GM20000 (cell line): ENCODE measurements at regions not wholly inside any gene's neighbourhood (a gene's known extent, or its start where the extent isn't known, plus 50 kb on each side); places are given as distances from the start of the nearest gene placed in this dataset.

Source experiments
- DNase-seq: peaks from one replicate; pipeline ENCODE4 v3.0.0; 2012; ENCODE audit warnings: low spot score
- CTCF ChIP-seq: IDR thresholded peaks from 2 replicates; pipeline ENCODE4 v1.5.1; 2012; ENCODE audit warnings: mild to moderate bottlenecking, control low read depth; ENCODE audit errors: extremely low read depth, missing control alignments

- TF ChIP-seq CTCF = no peak
- DNase-seq = no peak
Measured at GRCh38 chr4:156217236-156217635, 263.6 kb upstream of the CTSO start.

- no peak for TF ChIP-seq CTCF
- peak; percentile 27 for DNase-seq
Measured at GRCh38 chr4:156201050-156201449, 247.4 kb upstream of the CTSO start.

GRCh38 chr4:156198511-156198910 is 244.8 kb upstream of the CTSO start:
- TF ChIP-seq CTCF = no peak
- DNase-seq = no peak

- no peak for DNase-seq
- TF ChIP-seq CTCF = no peak
Measured at GRCh38 chr4:156197216-156197615, 243.6 kb upstream of the CTSO start.

GRCh38 chr4:156196722-156197121 is 243.1 kb upstream of the CTSO start:
- TF ChIP-seq CTCF = no peak
- DNase-seq = no peak

- TF ChIP-seq CTCF = no peak
- peak; percentile 28 for DNase-seq
Measured at GRCh38 chr4:156195914-156196313, 242.2 kb upstream of the CTSO start.

- DNase-seq = no peak
- no peak for TF ChIP-seq CTCF
Measured at GRCh38 chr4:156194896-156195295, 241.2 kb upstream of the CTSO start.
